HG03066 (cell line): ENCODE measurements at regions not wholly inside any gene's neighbourhood (a gene's known extent, or its start where the extent isn't known, plus 50 kb on each side); places are given as distances from the start of the nearest gene placed in this dataset.

Experiments used
- ATAC-seq: cut with Tn5 transposase; IDR thresholded peaks from one replicate; pipeline ENCODE4 v1.9.1; 2021; ENCODE audit warnings: low read depth; ENCODE audit not compliant: unreplicated experiment

DNA sequence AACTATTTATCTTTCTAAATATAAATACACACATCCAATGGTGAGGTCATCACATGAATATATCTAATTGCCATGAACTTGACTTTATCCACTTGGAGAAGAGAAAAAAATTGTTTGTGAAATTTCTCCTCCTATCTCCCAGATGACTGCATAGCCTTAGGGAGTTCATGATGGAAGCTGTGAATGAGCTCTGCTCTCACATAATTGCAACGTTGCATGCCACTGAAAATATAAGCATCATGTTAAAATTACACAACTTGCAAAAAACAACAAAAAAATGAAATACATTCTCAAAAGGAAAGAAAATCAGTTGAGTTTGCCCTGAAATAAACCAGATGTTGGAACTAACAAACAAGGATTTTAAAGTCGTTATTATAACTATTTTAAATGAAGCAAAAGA, 50.6 kb upstream of the OSR1 start:
- ATAC-seq = no peak

DNA sequence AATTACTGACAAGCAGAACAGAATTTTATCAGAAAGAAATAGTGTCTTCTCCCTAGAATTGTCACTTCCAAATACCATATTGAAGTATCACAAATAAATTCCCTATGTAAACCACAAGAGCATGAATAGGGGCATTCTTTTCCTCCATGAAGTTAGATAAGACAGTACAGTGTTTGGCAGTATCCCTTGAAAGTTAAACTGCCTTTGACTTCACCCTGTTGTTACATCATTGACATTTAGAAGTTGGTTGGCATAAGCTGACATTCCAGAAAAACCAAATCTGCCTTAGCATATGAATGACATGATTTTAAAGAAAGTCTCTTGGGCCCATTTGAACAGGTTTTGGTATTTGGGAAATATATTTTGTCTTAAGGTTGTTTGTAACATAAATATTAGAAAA, 50.2 kb upstream of the OSR1 start:
- ATAC-seq = no peak
